Neural progenitor cell (in vitro differentiated cells): ENCODE measurements at regions not wholly inside any gene's neighbourhood (a gene's known extent, or its start where the extent isn't known, plus 50 kb on each side); places are given as distances from the start of the nearest gene placed in this dataset.

ENCODE experiments used
- EZH2 ChIP-seq: fragments of 200-600 bp; sonication (generic); IDR thresholded peaks from 2 replicates; pipeline ENCODE4 v1.6.1; 2017; ENCODE audit warnings: antibody characterized with exemption, mild to moderate bottlenecking, moderate library complexity
- TF ChIP-seq, protein P1 (sequence below): fragments of 200-600 bp; sonication (generic); IDR thresholded peaks from 2 replicates; pipeline ENCODE4 v1.5.1; 2017; ENCODE audit warnings: antibody characterized with exemption, mild to moderate bottlenecking

DNA sequence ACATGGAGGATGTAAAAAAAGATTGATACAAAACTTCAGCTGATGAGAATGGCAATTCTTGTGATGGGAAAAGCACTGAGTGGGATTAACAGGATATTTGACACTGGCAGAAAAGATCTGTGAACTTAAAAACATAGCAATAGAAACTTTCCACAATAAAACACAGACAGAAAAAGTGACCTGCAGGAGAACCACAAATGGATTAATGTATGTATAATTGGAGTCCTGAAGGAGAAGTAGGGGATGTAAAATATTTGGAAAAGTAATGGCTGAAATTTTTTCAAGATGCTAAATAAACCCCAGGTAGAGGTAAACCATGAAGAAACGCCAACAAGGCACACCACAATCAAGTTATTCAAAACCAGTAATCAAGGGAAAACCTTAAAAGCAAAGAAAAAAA lies 130.8 kb upstream of the C14orf180 start:
- TF ChIP-seq, protein P1, sequence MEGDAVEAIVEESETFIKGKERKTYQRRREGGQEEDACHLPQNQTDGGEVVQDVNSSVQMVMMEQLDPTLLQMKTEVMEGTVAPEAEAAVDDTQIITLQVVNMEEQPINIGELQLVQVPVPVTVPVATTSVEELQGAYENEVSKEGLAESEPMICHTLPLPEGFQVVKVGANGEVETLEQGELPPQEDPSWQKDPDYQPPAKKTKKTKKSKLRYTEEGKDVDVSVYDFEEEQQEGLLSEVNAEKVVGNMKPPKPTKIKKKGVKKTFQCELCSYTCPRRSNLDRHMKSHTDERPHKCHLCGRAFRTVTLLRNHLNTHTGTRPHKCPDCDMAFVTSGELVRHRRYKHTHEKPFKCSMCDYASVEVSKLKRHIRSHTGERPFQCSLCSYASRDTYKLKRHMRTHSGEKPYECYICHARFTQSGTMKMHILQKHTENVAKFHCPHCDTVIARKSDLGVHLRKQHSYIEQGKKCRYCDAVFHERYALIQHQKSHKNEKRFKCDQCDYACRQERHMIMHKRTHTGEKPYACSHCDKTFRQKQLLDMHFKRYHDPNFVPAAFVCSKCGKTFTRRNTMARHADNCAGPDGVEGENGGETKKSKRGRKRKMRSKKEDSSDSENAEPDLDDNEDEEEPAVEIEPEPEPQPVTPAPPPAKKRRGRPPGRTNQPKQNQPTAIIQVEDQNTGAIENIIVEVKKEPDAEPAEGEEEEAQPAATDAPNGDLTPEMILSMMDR = no peak
- TF ChIP-seq EZH2 = no peak
